ENCODE measurements at regions not wholly inside any gene's neighbourhood (a gene's known extent, or its start where the extent isn't known, plus 50 kb on each side); places are given as distances from the start of the nearest gene placed in this dataset.

GRCh38 chr20:7516621-7517111 is 423.6 kb downstream of the HAO1 start:
- Histone ChIP-seq H3K27me3 (no peaks in the 10 kb centered on the region), H3K9me3 (no peaks in the 10 kb centered on the region), H3K36me3 (no peaks in the 10 kb centered on the region), H3K4me3 (no peak overlapping the region), H3K27ac (no peak overlapping the region), H3K4me1 (no peaks in the 10 kb centered on the region)
- WGBS, 2 donors, result 52 to 63% methylated on average over 6 of the region's 6 CpGs
- TF ChIP-seq POLR2AphosphoS5 (IDR thresholded peaks at IDR 0.05), result no peak
- TF ChIP-seq POLR2A (IDR thresholded peaks at IDR 0.05), result no peak
- TF ChIP-seq, protein P1, sequence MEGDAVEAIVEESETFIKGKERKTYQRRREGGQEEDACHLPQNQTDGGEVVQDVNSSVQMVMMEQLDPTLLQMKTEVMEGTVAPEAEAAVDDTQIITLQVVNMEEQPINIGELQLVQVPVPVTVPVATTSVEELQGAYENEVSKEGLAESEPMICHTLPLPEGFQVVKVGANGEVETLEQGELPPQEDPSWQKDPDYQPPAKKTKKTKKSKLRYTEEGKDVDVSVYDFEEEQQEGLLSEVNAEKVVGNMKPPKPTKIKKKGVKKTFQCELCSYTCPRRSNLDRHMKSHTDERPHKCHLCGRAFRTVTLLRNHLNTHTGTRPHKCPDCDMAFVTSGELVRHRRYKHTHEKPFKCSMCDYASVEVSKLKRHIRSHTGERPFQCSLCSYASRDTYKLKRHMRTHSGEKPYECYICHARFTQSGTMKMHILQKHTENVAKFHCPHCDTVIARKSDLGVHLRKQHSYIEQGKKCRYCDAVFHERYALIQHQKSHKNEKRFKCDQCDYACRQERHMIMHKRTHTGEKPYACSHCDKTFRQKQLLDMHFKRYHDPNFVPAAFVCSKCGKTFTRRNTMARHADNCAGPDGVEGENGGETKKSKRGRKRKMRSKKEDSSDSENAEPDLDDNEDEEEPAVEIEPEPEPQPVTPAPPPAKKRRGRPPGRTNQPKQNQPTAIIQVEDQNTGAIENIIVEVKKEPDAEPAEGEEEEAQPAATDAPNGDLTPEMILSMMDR (IDR thresholded peaks at IDR 0.05), result no peak
- no peak for TF ChIP-seq EP300 (IDR thresholded peaks at IDR 0.05)
- DNase-seq, result no peak
- intact Hi-C loops (cut with DNase I), result no loop called here

DNA sequence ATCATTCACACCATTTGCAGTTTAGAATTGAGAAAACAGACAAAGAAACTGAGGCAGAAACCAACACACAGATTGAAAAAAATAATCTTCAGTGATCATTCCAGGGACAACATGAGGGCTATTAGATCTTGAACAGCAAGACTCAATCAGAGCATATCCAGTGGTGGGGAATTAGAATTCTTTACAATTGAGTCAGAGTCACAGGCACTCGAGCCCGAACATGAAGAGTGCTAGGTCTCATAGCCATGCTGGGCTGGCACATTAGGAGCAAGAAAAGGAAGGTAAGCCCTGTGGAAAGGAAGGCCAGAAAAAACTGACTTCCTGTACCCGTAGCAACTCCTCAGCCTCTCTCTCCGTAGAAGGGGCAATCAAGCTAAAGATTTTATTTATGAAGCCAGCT is 419.9 kb downstream of the HAO1 start:
- Histone ChIP-seq H3K4me1 (no peaks in the 10 kb centered on the region), H3K36me3 (no peaks in the 10 kb centered on the region), H3K27ac (no peak overlapping the region), H3K4me3 (no peak overlapping the region), H3K27me3 (no peaks in the 10 kb centered on the region), H3K9me3 (no peaks in the 10 kb centered on the region)
- TF ChIP-seq, protein P1 (IDR thresholded peaks at IDR 0.05), result no peak
- TF ChIP-seq POLR2AphosphoS5 (IDR thresholded peaks at IDR 0.05) (no peak), POLR2A (IDR thresholded peaks at IDR 0.05) (no peak), EP300 (IDR thresholded peaks at IDR 0.05) (no peak)
- WGBS, 2 donors, result 76 to 88% methylated on average over 4 of the region's 4 CpGs
- intact Hi-C loops (cut with DNase I), result no loop called here
- DNase-seq, result no peak

- Histone ChIP-seq H3K36me3 (no peaks in the 10 kb centered on the region), H3K27me3 (no peaks in the 10 kb centered on the region), H3K9me3 (peaks cover 0 to 7% (median 0%) of the 10 kb centered on the region in 4 donors), H3K27ac (no peak overlapping the region), H3K4me3 (no peak overlapping the region), H3K4me1 (no peaks in the 10 kb centered on the region)
- intact Hi-C loops (cut with DNase I), result no loop called here
- DNase-seq, result no peak
- TF ChIP-seq POLR2A (IDR thresholded peaks at IDR 0.05), result no peak
- TF ChIP-seq, protein P1 (IDR thresholded peaks at IDR 0.05), result no peak
These were observed 417.0 kb downstream of the HAO1 start for GRCh38 chr20:7523288-7523687.

DNA sequence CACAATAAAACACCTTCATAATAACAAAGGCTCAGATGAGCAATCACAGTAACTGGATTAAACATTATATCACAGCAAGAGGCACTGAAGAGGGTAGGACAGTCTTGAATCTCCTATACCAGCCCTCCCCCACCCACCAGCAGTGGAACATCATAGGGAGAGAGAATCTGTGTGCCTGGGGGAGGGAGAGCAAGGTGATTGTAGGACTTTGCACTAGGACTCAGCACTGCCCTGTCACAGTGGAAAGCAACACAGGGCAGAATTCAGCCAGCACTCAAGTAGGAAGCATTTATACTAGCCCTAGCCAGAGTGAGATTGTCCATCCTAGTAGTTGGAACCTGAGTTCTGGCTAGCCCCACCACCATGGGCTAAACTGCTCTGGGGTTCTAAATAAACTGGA is 400.2 kb downstream of the HAO1 start:
- Histone ChIP-seq H3K9me3 (no peaks in the 10 kb centered on the region), H3K36me3 (no peaks in the 10 kb centered on the region), H3K4me3 (no peak overlapping the region), H3K4me1 (no peaks in the 10 kb centered on the region), H3K27me3 (no peaks in the 10 kb centered on the region), H3K27ac (no peak overlapping the region)
- no peak for DNase-seq
- intact Hi-C loops (cut with DNase I), result no loop called here
- TF ChIP-seq, protein P1 (IDR thresholded peaks at IDR 0.05), result no peak
- TF ChIP-seq POLR2A (IDR thresholded peaks at IDR 0.05) (no peak), POLR2AphosphoS5 (IDR thresholded peaks at IDR 0.05) (no peak)

DNA sequence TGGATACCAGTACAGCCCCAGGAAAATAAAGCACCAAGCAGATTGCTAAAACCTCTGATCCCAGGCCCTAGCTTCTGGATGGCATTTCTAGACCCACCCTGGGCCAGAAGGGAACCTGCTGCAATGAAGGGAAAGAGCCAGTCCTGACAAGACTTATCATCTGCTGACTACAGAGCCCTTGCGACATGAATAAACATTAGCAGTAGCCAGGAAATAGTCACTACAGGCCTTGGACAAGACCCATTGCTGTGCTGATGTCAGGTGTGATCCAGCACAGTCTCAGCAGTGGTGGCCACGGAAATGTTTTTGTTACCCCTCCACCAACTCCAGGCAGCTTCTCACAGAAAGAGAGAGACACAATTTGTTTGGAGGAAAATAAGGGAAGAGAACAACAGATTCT is 399.3 kb downstream of the HAO1 start:
- no peak for DNase-seq
- H3K27ac ChIP-seq, result no peak overlapping the region
- 80 to 88% methylated on average over 2 of the region's 2 CpGs for WGBS, 2 donors
- H3K9me3 ChIP-seq, result no peaks in the 10 kb centered on the region
- H3K36me3 ChIP-seq, result no peaks in the 10 kb centered on the region
- intact Hi-C loops (cut with DNase I), result no loop called here
- no peak overlapping the region for H3K4me3 ChIP-seq
- no peaks in the 10 kb centered on the region for H3K4me1 ChIP-seq
- H3K27me3 ChIP-seq, result no peaks in the 10 kb centered on the region
- TF ChIP-seq POLR2A (IDR thresholded peaks at IDR 0.05) (no peak), POLR2AphosphoS5 (IDR thresholded peaks at IDR 0.05) (no peak), EP300 (IDR thresholded peaks at IDR 0.05) (no peak)
- TF ChIP-seq, protein P1 (IDR thresholded peaks at IDR 0.05), result no peak

Measured in sigmoid colon (tissue), 6 donors.